Femur (tissue), 1 donor: ENCODE measurements at regions not wholly inside any gene's neighbourhood (a gene's known extent, or its start where the extent isn't known, plus 50 kb on each side); places are given as distances from the start of the nearest gene placed in this dataset.

Experiments used
- DNase-seq: peaks from one replicate; pipeline ENCODE4 v3.0.0-alpha.2; 2017

DNA sequence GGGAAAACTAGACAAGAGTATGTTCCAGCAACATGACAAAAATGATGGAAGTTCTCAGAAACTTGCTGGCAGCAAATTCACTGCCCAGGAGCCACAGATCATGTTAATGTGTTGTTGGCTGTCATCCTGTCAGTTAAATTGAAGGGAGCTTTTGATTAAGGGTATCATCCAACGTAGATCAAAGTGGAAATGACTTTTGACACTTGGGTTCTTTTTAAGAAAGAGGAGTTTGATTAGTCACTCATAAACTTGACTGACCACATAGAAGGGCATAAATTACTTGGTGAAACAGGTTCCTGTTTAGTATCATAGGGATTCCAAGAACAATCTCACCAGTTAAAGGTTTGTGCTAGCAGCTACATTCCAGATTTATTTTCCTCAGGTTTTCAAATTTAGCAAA, 288.7 kb downstream of the CSNK1G3 start:
- no peak for DNase-seq

DNA sequence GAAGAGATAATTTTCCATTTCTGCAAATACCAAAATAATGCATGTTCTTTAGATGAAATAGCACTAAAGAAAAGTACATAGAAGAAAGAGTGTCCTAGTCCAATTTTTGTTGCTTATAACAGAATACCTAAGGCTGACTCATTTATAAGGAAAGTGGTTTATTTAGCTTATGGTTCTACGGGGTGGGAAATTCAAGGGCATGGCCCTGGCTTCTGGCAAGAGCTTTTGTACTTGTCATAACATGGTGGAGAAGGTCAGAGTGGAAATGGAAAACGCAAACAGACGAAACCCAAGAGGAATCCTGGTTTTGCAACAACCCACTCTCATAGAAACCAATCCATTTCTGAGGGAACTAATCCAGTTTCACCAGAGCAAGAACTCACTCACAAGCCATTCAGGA, 283.7 kb downstream of the CSNK1G3 start:
- DNase-seq, result no peak

DNA sequence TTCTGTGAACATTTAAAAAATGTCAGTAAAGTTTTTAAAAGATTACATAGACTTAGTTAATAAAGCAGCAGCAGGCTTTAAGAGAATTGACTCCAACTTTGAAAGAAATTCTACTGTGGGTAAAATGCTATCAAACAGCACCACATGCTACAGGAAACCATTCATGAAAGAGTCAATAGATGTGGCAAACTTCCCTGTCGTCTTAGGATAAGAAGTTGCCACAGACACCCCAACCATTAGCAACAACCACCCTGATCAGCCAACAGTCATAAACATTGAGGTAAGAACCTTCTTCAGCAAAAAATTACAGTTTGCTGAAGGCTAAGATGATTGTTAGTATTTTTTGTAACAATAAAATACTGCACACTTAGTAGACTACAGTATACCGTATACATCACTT, 278.2 kb downstream of the CSNK1G3 start:
- DNase-seq, result no peak

DNA sequence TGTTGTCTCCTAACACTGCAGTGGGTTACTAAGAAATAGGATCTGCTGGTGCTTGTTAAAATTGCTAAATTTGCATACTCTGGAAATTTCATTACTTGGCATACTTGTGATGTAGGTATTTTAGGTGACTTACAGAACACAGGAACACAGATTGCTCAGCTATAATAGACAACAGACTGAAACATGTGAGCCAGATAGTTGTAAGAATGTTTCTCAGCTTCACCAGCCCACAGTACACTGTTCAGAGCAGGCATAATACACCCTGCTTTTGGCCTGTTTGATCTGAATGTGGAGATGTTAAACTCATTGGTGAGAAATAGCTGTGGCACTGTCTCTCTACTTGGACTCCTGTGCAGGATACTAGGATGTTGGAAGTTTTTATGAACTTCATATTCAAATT, 275.7 kb downstream of the CSNK1G3 start:
- no peak for DNase-seq

DNA sequence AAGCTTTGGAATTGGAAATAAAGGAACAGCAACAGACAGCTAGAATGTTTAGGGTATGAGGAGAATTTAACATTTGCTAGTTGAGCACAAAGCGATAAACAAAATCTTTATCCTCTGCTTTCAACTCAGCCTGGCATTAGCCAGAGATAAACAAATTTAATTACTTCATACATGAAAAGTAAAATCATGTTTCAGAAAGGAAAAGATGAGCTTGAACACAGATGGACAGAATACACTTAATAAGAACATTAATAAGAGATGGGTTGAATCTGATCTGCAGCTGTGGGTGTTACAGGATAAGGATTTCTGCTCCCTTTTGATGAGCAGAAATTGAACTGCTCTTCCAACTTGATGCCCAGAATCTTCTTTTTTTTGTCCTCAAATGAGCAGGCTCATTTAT, 275.2 kb downstream of the CSNK1G3 start:
- DNase-seq, result no peak

DNA sequence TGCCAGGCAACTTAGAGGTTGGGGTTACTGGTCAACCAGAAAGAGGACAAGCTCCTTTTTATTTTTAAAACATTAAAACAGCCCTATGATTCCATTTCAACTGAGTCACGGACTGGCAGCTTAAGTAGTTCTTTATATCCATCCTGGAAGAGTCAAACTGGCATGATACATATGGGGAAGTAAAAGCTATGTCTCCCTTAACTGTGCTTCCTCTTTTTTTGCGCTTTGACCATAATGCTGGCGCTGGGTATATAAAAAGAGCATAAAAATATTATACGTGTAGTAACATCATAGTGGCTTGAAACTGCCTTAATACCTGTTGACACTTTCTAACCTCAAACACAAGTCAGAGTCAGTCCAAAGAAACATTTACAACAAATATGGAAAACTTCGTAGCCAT, 274.4 kb downstream of the CSNK1G3 start:
- DNase-seq, result no peak

DNA sequence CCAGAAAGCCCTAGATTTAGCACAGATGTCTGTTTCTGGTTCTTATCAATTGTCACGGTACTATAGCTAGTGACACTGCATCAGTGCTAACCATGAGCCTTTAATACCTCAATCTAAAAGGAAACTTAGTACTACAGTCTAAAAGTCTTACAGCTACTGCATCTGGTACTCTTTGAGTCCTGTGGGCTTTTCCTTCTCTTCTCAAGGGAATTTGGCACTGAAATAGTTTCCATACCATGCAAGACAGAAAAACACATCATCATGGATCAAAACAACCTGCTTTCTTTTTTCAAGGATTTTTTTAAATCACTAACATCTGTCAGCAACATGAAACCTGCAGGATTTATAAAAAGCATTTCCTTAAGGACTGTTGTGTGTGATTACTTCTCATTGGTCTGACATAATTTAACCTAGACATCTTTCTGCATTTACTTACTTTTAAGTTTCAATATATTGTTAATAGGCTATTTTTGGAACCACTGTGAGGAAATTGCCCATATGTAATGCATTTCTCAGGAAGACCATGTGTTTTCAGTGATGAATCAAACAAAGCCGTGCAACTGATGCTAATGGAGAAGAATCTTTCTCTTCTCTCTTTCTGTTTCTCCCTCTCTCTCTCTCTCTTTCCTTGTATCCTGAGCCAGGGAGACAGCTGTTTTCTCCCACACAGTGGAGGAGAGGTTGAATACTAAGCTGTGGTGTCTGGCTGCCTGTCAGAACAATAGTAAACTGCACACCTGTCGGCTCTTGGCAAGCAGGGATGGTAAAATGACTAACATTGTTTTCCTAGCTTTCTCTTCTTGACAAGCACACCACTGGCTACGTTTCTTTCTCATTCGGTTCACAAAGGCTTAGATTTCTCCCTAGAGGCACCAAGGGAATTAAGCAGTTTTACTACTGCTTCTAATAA, 273.4 kb downstream of the CSNK1G3 start:
- peak; percentile 78 for DNase-seq

DNA sequence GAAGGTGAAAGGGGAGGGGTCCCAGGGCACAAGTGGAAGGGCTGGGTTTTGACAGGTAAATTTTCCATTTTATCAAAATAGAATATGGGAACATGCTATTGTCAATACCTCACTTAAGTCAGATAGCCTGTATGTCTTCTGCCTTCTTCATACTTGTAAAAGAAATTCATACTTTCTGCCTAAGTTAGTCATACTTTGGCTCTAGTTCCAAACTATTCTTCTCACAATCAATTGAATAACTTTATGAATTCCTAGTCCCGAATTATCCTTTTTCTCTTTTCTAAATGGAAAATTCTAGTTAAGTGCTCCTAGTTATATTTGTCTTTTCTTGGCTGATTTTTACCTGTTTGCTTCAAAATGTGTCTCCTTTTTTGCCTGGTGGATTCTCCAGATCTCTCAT, 271.4 kb downstream of the CSNK1G3 start:
- no peak for DNase-seq

DNA sequence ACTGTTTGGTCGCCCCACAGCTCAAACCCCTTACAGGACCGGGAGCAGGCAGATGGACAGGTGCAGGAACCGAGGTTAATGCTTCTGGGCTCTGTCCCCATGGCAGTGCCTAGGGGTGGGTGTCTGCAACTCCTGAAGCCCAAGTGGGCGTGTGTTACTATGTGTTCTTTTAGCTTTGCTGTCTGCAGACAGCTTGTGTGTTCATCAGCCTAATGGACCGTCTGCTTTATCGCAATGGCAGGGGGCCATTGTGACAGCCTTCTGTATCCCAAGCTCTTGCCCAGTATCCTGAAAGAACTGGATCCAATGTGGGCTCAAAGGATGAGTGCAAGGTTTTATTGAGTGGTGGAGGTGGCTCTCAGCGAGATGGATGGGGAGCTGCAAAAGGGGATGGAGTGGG, 266.7 kb downstream of the CSNK1G3 start:
- DNase-seq, result no peak

DNA sequence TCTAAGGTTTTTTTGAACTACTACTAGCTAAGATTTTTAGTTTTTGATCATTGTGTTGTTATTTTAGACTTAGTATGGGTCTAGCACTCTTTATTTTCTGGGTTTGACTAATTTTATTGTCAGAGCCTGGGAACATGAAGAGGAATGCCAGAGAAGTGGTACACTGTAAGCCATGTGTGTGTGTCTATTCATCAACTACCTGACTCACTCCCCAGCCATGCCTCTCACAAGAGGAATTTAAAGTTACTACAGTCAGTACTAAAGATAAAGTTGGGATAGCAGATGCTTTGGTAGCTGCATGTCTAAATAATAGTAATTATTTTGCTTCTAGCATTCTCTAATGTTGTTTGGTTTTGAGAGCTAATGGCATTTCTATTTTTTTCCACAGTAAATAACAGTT, 264.8 kb downstream of the CSNK1G3 start:
- no peak for DNase-seq

DNA sequence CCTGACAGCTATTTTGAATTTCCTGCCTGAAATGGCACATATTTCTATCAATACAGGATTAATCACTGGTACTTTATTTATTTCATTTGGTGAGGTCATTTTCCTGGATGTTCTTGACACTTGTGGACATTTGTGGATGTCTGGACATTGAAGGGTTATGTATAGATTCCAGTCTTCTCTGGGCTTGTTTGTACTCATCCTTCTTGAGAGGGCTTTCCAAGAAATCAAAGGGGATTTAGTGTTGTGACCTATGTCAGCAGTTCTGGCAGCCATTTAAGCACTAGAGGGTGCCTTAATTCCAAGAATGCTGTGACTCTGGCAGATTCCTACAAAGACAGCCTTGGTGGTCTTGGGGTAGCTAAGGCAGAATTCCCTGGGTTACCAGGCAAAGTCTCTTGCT, 259.7 kb downstream of the CSNK1G3 start:
- DNase-seq, result no peak

DNA sequence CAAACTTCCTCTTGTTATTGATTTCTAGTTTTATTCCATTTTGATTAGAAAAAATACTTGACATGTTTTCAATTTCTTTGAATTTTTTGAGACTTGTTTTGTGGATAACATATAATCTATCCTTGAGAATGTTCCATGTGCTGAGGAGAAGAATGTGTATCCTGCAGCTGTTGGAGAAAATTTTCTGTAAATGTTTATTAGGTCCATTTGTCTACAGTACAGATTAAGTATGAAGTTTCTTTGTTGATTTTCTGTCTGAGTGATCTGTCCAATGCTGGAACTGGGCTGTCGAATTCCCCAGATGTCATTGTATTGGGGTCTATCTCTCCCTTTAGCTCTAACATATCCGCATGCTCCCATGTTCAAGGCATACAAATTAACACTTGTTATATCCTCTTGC, 251.2 kb downstream of the CSNK1G3 start:
- DNase-seq, result no peak

DNA sequence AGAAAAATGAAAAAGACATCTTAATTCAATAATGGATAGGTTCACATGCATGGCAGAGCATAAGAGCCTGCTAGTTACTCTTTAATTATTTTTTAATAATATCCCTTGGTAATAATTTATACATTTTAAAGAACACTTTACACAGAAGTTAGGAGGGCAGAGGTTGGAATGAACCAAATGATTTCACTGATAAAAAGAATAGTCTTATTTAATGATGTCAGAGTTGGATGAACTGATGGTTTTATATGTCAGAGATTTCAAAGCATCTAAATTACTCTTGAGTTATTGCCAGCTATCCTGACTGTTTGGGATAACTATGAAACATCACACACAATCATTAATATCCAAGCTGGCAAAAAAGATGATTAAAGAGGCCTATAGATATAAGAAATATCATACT, 244.8 kb downstream of the CSNK1G3 start:
- DNase-seq, result no peak

DNA sequence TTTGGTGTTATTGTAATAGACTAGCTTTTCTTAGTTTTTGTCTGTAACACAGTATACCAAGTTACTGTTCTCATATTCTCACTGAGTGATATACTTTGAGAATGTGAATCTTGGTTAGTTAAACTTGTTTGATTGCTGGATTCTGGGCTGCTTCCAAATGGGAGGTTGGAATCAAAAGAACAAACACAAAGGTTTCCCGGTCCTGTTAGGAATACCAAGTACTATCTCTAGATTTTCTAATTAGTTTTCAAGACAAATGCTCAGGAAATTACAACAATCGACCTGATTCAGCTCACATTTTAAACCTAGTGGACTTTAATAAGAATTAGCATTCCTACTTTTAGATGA, 244.3 kb downstream of the CSNK1G3 start:
- DNase-seq, result no peak

DNA sequence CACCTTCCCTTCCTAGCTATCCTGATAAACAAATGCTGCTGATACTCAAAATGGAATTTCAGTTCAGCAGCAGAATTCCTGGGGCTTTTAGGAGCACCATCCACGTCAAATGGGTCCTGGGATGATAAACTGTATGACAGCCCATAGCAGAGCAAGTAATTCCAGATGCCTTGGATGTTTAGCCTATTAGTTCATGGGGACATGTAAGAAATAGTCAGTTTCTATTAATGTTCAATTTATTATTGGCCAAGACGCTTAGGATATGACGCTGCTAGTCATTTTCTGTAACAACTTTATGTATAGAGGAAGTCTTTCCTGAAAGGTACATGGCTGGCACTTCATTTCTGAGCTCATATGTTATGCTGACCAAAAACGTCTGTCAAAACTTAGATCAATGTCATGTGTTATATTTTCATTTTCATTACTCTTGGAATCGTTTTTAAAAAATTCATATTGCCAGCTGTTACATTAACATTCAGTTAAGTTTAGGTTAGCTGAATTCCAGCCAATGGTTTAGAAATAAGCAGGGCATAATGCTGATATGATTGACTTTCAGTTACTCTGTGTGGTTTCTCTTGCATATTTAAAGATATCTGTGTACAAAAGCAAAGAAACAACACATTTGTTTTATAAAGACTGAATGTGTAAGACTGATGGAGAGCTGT, 243.8 kb downstream of the CSNK1G3 start:
- DNase-seq, result peak; percentile 26

DNA sequence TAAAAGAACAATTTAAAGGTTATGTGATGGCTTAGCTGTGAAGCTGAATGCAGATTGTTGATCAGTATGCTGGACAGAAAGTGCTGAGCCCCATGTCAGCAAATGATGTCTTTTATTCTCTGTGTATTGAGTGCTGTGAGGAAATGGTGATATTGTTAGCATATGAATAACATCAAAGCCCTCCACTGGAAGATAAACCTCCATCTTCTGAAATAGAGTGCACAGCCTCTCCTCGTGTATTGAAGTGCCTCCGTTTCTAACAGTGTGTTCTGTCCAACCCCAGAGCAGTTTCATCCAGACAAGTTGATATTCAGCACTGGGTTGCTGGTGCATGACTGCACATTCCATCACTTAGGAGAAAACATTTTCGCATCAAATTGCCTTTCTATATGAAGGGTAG, 242.9 kb downstream of the CSNK1G3 start:
- no peak for DNase-seq

DNA sequence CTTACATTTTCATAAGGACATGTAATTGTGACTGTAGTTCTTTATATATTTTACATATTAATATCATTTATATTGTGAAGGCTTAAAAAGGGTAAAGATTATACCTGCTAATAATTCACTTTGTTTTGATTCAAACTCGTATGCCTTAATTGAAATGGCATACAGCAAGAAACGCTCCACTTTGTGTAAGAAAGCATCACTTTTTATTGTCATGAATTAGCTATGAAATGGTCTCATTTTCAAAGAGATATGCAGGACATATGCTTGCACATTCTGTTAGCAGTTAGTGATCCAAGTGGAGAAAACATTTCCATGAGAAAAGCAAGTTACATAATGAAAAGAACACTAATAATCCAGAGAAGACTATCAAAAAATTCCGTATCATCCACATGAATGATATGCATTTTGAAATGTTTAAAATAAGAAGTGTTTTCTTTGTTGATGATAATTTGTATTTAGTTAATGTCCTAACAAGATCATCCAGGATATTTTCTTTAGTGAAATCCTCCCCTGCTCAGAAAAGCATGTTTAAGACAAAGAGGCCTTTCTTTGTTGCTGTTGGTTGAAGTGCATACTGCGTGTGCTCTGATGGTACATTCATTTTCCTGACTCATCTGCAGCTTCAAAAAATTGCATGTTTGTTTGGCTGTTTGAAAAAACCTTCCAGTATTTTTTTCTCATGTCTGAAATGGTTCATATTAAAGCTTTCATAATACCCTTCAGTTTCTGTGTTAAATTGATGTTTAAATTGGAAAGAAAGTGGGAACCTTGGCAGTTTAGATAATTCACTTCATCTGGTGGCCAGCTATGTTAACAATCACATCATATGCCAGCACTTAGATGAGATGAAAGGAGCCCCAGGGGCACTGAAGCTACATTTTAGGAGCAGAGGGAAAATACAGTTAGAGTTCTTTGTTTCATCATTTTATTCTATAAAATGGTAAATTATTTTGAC, 242.2 kb downstream of the CSNK1G3 start:
- DNase-seq, result no peak

DNA sequence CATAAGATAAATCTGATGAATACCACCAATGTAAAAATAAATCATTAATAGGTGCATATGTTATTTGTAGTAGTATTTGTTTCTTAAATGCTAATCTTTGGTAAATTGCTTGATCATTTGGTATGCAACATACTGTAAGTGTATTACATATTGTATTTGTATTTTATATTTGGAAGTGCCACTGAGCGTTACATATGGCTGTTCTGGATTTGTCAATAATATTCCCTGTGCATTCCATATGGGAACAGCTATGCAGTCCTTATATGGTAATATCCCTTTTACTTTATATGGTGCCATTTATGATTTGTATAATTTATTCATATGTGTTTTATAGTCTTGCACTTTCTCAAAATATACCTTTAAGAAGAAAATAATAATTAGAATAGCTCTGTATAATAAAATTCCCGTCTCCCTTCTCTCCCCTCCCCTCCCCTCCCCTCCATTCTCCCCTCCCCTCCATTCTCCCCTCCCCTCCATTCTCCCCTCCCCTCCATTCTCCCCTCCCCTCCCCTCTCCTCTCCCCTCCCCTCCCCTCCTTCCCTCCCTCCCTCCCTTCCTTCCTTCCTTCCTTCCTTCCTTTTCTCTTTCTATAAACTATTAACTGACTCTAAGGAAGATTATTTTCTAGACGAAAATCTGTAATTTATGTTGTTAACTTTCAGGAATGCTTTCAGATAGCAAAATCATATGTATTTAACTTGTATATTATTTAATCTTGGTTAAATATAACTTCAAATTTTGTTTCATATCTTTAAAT, 241.4 kb downstream of the CSNK1G3 start:
- no peak for DNase-seq

DNA sequence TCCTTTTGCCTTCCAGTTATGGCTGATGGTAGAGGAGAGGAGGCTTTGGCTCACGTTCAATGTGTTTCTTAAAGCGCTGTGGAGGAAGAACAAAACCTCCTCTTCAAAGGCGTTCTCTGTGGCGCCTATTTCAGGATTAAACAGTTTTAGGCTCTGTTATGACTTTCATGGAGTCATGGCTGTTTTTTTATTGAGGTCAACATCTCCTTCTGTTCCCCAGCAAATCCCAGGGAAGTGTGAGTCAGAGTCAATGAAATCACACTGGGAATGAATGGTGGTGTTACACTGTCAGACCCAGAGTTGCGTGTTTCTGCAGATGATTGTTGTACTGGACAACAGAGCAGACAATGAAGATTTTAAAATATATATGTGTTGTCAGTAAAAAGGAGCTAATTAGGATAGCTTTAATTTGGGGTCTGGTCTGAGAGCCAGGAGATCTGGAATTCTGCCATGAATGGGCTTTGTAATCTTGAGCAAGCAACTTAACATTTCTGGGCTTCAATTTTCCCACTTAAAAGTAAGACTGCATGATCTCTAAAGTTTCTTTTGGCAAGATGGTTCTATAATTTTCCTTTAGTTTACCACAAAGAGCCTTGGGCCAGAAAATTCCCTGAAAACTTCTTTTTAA, 240.7 kb downstream of the CSNK1G3 start:
- DNase-seq, result peak; percentile 40

DNA sequence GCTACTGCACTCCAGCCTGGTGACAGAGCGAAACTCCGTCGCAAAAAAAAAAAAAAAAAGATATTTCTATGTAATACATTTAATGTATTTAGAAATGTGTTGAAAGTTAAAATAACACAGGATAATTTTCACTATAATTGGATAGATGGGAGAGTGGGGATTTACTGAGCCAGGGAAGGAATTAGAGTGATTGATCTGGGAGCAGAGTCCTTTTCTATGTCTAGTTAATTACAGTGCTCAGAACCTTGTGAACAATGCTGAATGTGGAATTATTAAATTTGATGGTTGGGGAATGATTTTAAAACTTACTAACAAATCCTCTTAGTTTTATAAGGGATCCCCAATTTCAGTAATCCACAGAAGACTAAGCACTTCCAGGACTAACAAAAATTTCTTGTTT, 239.7 kb downstream of the CSNK1G3 start:
- DNase-seq, result no peak

DNA sequence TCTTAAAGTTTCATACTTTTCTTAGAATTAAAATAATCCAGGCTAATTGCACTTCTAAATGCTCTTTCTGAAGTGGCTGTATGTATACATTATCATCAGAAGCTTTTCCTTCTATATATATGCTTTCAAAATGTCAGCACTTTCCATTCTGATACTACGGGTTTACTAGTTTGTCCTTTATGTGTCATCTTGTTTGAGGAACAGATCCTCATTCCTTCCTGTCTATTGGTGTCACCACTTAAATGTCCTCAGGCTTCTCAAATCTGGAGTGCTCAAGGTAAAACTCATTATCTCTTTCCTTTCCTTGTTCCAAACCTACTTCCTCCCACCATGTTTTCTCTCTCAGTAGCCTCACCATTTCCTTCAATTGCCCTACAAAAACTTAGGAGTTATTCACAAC, 236.3 kb downstream of the CSNK1G3 start:
- DNase-seq, result no peak

DNA sequence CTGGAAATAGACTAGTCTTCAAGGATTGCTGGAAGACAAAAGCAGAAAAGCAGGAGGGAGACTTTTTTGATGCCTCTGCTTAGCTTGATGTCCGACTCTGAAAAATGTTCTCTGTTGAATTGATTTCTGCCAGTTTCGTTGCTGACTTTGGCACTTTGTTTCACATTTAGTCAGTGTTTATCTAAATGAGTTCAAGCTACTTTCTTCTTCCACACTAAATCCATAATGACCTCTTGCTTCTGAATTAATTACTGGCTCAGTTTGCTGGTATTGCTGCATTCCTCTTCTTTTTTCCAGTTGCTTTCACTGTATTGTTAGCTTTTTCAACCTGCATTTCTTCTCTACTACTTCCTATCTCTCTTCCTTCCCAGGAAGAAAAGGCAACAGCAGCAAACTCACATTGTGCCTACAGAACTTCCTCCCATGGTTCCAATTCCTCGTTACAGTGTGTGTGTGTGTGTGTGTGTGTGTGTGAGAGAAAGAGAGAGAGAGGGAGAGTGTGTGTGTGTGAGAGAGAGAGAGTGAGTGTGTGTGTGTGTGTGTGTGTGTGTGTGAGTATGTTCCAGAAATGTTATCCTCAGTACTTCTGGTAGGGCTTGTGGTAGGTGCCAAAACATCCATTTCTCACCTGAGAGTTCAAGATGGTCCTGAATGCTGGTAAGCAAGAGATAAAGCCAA, 234.8 kb downstream of the CSNK1G3 start:
- DNase-seq, result no peak
